ENCODE measurements at regions not wholly inside any gene's neighbourhood (a gene's known extent, or its start where the extent isn't known, plus 50 kb on each side); places are given as distances from the start of the nearest gene placed in this dataset.

DNA sequence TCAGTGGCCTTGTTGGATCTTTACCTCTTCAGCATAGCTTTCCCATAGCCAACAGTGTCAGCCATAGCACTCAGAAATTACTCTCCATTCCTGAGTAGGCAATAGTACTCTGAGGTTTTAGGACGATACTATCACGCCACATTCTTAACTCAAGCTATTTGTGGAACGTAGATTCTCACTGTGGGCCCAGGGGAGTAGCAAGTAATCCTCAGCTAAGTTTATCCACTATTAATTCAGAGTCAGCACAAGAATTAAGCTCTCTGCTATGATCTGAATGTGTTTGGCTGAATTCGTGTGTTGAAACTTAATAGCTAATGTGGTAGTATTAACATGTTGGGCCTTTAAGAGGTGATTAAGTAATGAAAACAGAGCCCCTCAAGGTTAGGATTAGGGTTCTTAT is 858.8 kb upstream of the NUDT12 start:
- no peak for TF ChIP-seq CEBPB (IDR thresholded peaks at IDR 0.05)
- TF ChIP-seq CREB1 (IDR thresholded peaks at IDR 0.05; ENCODE audit: low read depth): no peak
- TF ChIP-seq TCF12 (IDR thresholded peaks at IDR 0.05; ENCODE audit: low read depth): no peak
- TF ChIP-seq, protein P1, sequence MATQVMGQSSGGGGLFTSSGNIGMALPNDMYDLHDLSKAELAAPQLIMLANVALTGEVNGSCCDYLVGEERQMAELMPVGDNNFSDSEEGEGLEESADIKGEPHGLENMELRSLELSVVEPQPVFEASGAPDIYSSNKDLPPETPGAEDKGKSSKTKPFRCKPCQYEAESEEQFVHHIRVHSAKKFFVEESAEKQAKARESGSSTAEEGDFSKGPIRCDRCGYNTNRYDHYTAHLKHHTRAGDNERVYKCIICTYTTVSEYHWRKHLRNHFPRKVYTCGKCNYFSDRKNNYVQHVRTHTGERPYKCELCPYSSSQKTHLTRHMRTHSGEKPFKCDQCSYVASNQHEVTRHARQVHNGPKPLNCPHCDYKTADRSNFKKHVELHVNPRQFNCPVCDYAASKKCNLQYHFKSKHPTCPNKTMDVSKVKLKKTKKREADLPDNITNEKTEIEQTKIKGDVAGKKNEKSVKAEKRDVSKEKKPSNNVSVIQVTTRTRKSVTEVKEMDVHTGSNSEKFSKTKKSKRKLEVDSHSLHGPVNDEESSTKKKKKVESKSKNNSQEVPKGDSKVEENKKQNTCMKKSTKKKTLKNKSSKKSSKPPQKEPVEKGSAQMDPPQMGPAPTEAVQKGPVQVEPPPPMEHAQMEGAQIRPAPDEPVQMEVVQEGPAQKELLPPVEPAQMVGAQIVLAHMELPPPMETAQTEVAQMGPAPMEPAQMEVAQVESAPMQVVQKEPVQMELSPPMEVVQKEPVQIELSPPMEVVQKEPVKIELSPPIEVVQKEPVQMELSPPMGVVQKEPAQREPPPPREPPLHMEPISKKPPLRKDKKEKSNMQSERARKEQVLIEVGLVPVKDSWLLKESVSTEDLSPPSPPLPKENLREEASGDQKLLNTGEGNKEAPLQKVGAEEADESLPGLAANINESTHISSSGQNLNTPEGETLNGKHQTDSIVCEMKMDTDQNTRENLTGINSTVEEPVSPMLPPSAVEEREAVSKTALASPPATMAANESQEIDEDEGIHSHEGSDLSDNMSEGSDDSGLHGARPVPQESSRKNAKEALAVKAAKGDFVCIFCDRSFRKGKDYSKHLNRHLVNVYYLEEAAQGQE (IDR thresholded peaks at IDR 0.05; ENCODE audit: low read depth): no peak
- TF ChIP-seq, protein P2, sequence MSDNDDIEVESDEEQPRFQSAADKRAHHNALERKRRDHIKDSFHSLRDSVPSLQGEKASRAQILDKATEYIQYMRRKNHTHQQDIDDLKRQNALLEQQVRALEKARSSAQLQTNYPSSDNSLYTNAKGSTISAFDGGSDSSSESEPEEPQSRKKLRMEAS (IDR thresholded peaks at IDR 0.05): no peak
- TF ChIP-seq NFIC (IDR thresholded peaks at IDR 0.05): no peak
- TF ChIP-seq YY1 (IDR thresholded peaks at IDR 0.05; ENCODE audit: low read depth): no peak
- no peak for TF ChIP-seq EP300 (IDR thresholded peaks at IDR 0.05; ENCODE audit: borderline replicate concordance)
- no peak for TF ChIP-seq EGR1 (IDR thresholded peaks at IDR 0.05)
